ENCODE measurements at regions not wholly inside any gene's neighbourhood (a gene's known extent, or its start where the extent isn't known, plus 50 kb on each side); places are given as distances from the start of the nearest gene placed in this dataset.
"Not testable (repeated sequence)": the region's sequence is repeated elsewhere in the genome, so short reads cannot be mapped to it uniquely, and the experiment has no call there.

DNA sequence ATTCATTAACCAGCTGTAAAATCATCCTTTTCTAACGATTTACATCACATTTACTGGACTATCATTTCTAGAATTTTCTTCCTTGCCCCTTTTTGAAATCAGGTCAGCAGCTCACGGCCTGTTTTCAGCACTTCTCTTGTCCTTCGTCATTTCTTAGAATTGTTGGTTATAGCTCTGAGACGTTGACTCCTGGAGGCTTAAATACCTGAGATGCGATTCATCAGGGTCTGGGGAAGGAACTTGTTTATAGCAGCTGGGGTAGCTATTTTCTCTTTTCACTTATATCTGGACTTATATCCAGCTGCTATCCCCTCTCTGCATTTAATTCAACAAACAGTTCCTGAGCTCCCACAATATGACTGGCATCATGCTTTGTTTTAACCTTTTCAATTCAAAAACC lies 338.7 kb upstream of the TNRC6C start:
- no peak for DNase-seq (ENCODE audit: extremely low read depth, low read depth)
- TF ChIP-seq, protein P1, sequence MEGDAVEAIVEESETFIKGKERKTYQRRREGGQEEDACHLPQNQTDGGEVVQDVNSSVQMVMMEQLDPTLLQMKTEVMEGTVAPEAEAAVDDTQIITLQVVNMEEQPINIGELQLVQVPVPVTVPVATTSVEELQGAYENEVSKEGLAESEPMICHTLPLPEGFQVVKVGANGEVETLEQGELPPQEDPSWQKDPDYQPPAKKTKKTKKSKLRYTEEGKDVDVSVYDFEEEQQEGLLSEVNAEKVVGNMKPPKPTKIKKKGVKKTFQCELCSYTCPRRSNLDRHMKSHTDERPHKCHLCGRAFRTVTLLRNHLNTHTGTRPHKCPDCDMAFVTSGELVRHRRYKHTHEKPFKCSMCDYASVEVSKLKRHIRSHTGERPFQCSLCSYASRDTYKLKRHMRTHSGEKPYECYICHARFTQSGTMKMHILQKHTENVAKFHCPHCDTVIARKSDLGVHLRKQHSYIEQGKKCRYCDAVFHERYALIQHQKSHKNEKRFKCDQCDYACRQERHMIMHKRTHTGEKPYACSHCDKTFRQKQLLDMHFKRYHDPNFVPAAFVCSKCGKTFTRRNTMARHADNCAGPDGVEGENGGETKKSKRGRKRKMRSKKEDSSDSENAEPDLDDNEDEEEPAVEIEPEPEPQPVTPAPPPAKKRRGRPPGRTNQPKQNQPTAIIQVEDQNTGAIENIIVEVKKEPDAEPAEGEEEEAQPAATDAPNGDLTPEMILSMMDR (IDR thresholded peaks at IDR 0.05; ENCODE audit: low read depth, low read length): no peak

DNA sequence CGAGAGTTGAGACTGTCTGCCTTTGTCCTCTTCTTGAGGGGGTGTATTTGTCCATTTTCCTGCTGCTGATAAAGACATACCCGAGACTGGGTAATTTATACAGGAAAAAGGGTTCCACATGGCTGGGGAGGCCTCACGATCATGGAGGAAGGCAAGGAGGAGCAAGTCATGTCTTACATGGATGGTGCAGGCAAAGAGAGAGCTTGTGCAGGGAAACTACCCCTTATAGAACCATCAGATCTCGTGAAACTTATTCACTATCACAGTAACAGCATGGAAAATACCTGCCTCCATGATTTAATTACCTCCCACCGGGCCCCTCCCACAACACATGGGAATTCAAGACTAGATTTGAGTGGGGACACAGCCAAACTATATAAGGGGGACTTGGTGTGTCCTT lies 338.2 kb upstream of the TNRC6C start:
- DNase-seq (ENCODE audit: extremely low read depth, low read depth): no peak
- TF ChIP-seq, protein P1 (IDR thresholded peaks at IDR 0.05; ENCODE audit: low read depth, low read length): no peak

DNA sequence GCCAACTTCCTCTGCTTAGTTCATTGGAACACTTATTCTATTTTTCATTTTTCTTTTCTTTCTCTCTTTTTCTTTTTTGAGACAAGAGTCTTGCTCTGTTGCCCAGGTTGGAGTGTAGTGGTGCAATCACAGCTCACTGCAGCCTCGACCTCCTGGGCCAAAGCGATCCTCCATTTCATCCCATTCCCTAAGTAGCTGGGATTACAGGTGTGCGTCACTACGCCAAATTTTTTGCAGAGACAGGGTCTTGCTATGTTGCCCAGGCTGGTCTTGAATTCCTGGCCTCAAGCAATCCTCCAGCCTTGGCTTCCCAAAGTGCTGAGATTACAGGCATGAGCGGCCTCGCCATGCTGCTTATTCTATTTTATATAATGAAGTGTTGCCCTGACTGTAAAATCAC lies 336.4 kb upstream of the TNRC6C start:
- not testable (repeated sequence) for DNase-seq (ENCODE audit: extremely low read depth, low read depth)

DNA sequence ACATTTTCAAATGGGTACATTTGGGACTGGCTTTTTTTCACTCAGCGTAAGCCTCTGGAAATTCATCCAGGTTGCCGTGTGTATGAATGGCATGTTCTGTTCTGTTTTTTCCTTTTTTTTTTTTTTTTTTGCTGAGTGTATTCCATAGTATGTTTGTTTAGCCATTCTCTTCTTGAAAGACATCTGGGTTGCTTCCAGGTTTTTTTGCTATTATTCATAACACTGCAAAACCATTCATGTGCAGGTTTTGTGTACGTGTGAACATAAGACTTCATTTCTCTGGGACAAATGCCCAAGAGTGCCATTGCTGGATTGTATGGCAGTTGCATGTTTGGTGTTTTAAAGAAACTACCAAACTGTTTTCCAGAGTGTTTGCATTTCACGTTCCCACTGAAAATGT lies 335.9 kb upstream of the TNRC6C start:
- TF ChIP-seq, protein P1 (IDR thresholded peaks at IDR 0.05; ENCODE audit: low read depth, low read length): no peak
- no peak for DNase-seq (ENCODE audit: extremely low read depth, low read depth)

DNA sequence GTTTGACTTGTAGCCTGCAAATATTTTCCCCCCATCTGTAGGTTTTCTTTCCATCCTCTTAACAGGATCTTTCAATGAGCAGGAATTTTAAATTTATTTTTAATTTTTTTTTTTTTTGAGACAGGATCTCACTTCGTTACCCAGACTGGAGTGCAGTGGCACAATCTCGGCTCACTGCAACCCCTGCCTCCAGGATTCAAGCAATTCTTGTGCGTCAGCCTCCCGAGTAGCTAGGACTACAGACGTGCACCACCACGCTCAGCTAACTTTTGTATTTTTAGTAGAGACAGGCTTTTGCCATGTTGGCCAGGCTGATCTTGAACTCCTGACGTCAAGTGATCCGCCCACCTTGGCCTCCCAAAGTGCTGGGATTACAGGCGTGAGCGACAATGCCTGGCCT lies 335.2 kb upstream of the TNRC6C start:
- DNase-seq (ENCODE audit: extremely low read depth, low read depth): not testable (repeated sequence)

DNA sequence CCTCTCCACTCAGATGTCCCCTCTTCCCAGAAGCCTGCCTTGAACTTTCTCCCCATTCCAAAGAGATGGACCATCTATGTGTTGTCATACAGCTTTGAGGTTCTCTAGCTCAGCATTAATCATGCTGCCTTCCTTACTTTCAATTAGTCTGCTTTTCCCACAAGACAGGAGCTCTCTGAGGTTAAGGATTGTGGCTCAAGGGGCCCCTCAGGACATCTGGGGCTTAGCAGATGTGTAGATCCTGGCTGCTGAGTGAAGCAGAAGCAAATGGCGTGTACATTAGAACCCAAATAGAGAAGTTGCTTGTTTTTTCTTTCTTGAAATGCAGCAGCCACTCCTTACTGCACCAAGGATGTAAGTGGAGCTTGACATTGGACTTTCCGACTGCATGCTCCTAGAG lies 330.5 kb upstream of the TNRC6C start:
- TF ChIP-seq, protein P1 (IDR thresholded peaks at IDR 0.05; ENCODE audit: low read depth, low read length): no peak
- no peak for DNase-seq (ENCODE audit: extremely low read depth, low read depth)

DNA sequence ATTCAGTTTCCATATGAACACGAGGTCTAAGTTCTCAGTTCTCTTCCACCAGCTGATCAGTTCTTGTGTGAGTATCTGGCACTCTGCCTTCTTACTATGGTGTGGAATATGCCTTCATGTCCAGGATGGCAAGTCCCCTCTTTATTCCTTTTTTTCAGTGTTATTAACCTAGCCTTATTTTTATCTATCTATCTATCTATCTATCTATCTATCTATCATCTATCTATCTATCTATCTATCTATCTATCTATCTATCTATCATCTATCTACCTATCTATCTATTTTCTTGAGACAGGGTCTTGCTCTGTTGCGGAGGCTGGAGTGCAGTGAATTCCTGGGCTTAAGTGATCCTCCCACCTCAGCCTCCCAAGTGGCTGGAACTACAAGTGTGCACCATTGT lies 329.2 kb upstream of the TNRC6C start:
- not testable (repeated sequence) for DNase-seq (ENCODE audit: extremely low read depth, low read depth)

DNA sequence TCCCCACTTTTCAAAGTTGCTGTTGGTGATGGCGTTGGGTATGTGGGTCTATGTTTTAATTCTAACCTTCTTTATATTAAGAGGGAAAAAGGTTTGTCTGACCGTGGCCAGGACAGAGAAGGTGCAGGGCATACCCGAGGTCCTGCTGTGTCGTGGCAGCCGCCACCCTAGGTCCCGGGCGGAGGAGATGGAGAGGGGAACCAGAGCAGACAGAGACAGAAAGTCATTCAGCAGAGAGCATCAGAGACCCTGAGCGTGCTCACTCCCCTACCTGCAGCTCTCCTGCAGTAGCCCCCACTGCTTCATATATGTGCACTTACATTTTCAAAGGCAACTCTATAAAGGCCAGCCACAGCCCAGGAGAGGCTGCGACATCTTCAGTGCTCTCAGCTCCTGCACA lies 327.2 kb upstream of the TNRC6C start:
- no peak for DNase-seq (ENCODE audit: extremely low read depth, low read depth)
- TF ChIP-seq, protein P1 (IDR thresholded peaks at IDR 0.05; ENCODE audit: low read depth, low read length): no peak

DNA sequence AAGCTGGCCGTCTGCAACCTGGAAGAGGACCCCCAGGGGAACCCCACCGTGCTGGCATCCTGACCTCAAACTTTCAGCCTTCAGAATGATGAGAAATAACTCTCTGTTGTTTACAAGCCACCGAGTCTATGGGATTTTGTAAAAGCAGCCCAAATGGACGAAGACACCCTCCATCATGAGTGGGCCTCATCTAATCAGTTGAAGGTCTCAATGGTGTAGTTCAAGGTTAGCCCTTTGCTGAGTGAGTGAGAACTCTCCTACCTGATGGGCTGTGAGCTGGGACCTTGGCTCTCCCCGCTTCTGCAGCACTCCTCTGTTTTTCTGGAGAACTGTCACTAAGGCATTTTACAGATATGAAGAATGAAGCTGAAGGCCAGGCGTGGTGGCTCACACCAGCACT lies 325.9 kb upstream of the TNRC6C start:
- TF ChIP-seq, protein P1 (IDR thresholded peaks at IDR 0.05; ENCODE audit: low read depth, low read length): no peak
- no peak for DNase-seq (ENCODE audit: extremely low read depth, low read depth)

Data from AG09319 (cell line).